GM12873 (cell line): ENCODE measurements at regions not wholly inside any gene's neighbourhood (a gene's known extent, or its start where the extent isn't known, plus 50 kb on each side); places are given as distances from the start of the nearest gene placed in this dataset.

Source experiments
- CTCF ChIP-seq: IDR thresholded peaks from 2 replicates; pipeline ENCODE4 v1.5.1; 2012; ENCODE audit warnings: low read depth, mild to moderate bottlenecking, moderate library complexity, low read length, control low read depth; ENCODE audit not compliant: insufficient read depth; ENCODE audit errors: missing control alignments

DNA sequence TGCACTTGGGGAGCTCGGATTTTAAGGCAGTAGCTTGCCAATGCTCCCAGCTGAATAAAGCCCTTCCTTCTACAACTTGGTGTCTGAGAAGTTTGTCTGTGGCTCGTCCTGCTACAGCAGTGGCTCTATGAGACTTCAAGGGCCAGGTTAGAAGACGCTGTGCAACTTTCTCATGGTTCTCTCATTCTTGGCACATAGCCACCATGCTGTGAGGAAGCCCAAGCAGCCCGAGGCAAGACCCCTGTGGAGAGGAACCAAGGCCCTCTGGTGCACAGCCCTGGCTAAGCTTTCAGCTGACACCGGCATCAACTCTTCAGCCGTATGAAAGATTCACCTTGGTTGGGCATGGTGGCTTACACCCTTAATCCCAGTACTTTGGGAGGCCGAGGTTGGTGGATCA is 116.9 kb upstream of the EEF2KMT start:
- TF ChIP-seq CTCF, result no peak

DNA sequence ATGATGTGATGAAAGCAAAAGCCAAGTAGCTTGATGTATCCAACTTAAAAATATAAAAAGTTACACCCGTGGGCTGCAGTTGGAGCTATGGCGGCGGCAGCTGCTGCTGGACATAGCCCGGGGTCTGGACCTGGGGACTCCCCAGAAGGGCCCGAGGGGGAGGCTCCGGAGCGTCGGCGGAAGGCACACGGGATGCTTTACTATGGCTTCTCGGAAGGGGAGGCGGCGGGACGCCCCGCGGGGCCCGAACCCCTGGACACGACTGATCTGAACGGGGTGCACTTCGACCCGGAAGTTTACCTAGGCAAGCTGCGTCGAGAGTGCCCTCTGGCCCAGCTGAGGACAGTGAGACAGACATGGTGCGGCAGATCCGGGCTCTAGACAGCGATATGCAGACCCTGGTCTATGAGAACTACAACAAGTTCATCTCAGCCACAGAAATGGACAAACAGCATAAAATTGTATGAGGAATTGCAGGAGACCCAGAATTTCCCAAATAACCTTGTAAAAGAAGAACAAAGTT is 109.5 kb upstream of the EEF2KMT start:
- TF ChIP-seq CTCF, result no peak

- TF ChIP-seq CTCF, result no peak
These were observed 108.9 kb upstream of the EEF2KMT start for GRCh38 chr16:5206331-5206990.

DNA sequence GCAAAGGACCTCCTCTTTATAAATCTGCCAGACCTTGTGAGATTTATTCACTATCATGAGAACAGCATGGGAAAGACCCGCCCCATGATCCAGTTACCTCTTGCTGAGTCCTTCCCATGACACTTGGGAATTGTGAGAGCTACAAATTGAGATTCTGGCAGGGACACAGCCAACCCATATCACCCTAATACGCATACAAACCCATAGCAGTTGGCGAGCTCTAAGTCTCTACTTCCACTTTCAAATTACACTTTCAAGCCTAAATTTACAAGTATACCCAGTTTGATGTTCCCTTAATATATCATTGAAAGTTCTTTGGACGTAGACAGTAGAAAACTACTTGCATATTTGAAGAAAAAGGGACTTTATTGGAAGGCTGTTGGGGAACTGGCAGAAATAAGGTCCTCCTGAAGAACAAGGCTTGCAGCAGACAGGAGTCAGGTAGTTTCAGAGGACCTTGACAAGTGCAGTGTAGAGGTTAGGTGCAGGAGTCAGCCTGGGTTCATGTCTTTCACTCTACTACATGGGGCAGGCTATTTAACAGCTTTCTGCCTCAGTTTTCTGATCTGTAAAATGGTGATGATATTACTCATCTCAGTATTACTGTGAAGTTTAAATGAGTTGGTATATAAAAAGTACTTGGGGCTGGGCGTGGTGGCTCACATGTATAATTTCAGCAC is 107.9 kb upstream of the EEF2KMT start:
- TF ChIP-seq CTCF, result no peak

DNA sequence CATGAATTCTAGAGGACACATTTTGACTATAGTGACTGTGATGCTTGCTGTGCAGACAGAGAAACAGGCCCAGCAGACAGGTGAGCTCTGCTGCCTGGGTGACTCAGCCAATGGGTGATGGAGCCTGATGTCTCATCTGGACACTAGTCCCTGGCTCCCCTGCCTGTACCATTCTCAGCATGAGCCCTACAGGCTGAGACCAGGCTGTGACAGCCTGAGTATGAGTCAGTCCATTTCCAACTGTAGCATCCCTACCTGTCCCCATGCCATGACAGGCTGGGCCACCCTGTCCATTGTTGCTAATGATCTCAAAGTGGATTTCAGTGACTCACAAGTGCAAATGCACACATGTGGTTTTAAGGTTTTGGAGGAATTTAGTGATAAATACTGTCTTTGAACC is 102.5 kb upstream of the EEF2KMT start:
- no peak for TF ChIP-seq CTCF

DNA sequence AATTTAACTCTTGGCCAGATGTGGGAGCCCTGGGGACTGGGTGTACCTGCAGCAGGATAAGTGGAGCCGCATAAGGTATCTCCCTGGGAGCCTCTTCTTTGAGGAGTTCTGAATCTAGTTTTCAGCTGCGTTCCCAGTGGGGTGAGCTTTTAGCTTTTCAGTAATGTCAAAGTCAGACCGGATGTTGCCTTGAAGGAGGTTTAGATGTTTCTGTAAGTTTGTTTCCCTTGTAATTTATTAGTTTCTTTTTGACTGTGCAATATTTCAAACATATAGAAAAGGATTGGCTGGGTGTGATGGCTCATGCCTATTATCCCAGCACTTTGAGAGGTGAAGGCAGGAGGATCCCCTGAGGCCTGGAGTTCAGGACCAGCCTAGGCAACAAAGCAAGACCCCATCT is 98.6 kb upstream of the EEF2KMT start:
- TF ChIP-seq CTCF, result no peak

GRCh38 chr16:5193861-5194260 is 96.3 kb upstream of the EEF2KMT start:
- no peak for TF ChIP-seq CTCF
